ENCODE measurements at regions not wholly inside any gene's neighbourhood (a gene's known extent, or its start where the extent isn't known, plus 50 kb on each side); places are given as distances from the start of the nearest gene placed in this dataset.
A peak's percentile ranks its signal among the peaks of the same experiment; 100 is the strongest.
"Not testable (repeated sequence)": the region's sequence is repeated elsewhere in the genome, so short reads cannot be mapped to it uniquely, and the experiment has no call there.

DNA sequence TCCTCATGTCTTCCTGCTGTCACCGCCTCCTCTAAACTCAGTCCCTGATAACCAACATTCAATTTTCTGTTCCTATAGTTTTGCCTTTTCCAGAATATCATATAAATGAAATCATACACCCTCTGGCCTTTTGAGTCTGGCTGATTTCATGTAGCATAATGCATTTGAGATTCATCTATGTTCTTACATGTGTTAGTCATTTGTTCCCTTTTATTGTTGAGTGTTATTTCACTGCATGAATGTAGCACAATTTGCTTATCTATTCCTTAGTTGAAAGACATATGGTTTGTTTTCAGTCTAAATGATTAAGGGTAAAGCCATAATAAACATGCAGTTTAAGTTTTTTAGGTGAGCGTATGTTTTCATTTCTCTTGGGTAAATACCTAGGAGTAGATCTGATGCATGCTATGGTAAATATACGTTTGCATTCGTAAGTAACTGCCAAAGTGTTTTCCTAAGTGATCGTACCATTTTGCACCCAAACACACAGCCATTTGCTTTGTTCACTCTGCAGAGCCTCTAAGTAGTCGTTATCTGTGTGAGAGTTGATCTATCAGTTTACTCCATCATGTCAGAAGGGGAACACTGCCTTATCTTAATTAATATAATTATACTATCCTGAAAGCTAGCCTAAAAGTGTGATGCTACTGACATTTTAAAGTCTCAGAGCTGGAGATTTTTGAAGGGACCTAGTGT is 460.8 kb downstream of the DMAC1 start:
- DNase-seq, result no peak

DNA sequence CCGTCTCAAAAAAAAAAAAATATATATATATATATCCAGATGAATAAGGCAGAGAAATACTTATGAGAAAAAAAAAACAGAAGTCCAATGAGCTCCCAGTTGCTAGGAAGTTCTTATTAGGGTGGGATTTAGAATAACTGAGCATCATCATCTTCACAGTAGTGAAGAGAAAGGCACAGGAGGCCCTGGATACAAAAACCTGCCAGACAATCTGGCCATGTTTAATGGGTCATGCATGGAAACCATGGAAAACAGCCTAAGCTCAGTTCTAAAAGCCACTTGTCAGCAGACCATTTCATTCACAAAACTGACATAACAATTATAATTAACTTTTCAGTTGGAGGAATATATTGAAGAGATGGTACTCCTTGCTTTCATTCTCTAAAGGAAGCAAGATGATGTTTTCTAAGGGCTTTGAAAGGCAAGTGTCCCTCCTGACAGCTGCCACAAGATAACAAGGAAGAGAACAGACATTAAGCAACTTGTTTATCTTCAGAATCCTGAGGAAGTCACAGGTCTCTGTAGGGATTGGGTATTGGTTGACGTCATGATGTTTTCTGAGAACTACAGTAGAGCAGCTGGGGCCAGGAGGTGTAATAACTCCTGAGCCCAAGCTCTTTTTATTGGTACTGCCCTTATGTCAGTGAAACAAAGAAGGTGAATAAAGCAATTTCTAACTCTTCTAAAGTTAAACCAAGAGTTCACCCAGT is 463.1 kb downstream of the DMAC1 start:
- peak; percentile 60 for DNase-seq

DNA sequence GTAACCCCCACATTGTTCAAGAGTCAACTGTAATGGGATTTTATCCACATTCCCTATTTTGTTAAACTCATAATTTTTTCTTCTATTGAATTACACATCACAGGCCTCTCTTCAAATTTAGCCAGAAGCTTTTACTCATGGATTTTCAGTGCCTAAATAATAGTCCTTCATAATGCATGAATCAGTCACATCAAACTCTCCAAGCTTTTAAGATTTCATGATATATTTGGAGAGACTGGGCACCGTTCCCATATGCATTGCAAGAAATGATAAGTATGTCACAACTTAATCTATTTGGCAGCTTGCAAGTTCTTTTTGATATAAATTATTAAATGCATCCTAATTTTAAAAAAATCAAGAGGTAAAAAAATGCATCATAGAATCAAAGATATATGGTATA is 465.9 kb downstream of the DMAC1 start:
- DNase-seq, result no peak

DNA sequence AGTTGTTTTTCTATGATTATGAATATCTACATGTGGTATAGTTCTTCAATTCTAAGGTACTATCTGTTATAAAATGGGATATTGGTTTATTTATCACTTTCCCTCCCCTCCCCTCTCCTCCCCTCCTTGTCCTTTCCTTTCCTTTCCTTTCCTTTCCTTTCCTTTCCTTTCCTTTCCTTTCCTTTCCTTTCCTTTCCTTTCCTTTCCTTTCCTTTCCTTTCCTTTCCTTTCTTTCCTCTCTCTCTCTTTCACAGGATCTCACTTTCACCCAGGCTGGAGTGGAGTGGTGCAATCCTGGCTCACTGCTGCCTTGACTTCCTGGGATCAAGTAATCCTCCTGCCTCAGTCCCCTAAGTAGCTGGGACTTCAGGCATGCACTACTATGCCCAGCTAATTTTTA is 466.8 kb downstream of the DMAC1 start:
- no peak for DNase-seq

DNA sequence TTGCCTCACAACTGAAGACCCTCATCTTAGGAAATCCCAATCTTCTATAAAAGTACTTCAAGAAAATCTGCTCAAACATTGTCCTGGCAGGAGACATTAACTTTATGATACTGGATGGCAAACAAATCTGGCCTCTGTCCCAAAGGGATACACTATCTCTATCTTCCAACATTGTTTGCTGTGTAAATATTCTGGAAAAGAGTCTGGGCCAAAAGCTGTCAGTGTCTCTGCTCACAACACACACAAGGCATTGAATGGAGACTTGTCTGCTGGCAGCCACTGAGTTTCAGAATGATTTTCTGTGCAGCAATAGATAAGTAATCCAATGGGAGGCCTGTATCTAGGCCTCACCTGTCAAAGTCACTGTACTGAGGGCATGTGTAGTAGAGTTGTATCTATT is 471.1 kb downstream of the DMAC1 start:
- no peak for DNase-seq

DNA sequence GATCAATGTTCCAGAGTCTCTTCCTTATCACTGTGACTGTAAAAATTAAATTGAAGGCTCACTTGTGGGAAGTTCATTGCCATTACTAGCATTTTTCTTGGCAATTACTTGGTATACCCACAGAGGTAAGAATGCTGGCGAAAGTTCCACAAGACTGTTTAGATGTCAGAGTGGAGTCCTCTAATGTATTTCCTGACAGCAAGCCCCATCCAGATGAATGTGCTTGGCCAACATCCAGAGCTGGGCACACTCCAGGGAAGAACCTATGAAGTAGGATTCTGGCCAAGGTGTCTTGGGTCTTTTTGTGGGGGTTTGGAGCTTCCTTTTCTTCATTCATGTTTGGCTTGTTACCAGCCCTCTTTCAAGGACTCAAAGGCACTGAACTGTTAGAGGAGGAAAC is 473.6 kb downstream of the DMAC1 start:
- no peak for DNase-seq

DNA sequence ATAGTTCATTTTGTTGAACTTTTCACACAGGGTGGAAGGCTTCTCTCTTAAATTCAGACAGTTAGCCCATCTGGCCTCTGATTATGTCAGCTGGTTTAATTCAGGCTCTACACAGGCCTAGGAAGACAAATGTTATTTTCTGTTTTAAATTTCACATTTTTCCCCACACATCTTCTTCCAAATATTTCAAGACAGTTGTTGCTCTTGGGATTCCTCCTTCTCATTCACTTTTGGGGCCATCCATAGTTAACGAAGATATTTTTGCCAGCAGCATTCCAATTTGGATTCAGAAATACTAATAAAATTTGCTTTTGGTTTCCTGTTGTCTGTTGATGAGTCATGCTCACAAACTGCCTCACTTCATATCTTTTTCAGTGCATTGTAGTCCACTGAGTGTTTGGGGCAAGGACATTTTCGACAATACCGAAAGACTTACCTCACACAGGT is 475.4 kb downstream of the DMAC1 start:
- no peak for DNase-seq

DNA sequence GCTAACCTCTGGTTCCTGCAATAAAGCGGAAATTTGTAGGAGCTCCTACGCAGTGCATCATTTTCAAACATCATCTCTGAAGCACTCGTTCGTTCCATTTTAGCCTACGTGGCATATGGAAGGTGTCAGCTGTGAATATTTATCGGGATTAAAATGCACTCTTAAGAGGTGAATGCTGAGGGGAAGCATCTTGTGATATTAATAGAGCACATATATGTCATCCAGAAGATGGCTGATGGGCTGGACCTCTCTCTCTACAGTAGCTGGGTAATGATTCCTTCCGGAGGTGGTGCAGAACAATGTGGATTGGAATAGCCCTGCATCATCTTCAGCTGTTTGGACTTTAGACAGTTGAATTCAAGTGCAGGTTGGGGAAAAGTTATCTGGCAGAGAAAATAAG is 478.7 kb downstream of the DMAC1 start:
- DNase-seq, result no peak

DNA sequence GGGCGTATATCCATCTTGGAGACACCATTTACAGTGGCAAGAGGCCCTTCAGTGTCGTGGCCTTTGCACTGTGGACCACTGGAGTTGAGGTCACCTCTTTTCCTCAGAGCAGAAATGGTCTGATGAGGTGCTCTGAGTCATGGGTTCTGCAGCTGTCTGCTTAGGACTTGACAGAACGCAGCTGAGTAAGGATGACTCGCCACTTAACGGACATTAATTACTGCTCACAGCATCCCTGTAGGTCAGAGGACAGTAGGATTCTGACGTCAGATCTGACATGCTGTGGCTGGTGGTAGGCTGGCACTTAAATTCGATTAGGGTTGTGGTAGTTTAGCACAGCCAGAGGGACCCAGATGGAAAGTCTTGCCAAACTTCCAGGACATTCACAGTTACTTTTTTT is 479.4 kb downstream of the DMAC1 start:
- DNase-seq, result no peak

DNA sequence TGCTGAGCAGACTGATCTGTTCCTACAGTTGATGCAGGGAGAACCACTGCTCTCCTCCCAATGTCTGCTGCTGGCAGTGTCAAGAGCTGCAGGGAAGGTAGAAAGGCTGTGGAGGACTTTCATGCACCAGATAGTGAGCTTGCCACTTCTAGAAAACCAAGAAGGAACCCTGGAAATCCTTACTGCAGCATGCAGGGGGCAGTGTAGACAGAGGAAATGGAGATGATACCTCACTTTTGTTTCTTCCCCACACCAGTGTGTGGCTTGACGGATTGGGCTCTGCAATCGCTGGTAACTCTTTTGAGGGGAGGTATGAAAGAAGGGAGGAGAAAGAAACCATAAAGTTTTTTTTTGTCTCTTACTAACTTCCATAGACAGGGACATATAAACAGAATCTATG is 480.7 kb downstream of the DMAC1 start:
- DNase-seq, result no peak

DNA sequence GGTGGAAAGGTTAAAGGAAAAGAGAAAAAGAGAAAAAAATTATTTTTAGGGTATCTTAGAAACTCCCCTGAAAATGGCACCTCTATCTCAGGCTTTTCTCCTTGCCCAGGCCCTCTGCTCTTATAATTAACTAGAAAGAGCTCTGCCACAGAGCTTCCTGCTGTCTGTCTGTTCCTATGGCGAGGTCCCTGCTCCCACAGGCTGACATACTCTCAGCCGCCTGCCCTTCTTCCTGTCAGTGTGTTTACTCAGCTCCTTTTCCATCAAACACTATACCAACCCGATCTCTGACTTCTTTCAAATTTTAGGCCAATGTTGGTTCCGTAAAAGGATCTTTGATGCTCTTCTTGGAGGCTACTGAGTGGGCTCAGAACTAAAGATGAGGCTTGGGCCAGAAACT is 482.6 kb downstream of the DMAC1 start:
- no peak for DNase-seq

DNA sequence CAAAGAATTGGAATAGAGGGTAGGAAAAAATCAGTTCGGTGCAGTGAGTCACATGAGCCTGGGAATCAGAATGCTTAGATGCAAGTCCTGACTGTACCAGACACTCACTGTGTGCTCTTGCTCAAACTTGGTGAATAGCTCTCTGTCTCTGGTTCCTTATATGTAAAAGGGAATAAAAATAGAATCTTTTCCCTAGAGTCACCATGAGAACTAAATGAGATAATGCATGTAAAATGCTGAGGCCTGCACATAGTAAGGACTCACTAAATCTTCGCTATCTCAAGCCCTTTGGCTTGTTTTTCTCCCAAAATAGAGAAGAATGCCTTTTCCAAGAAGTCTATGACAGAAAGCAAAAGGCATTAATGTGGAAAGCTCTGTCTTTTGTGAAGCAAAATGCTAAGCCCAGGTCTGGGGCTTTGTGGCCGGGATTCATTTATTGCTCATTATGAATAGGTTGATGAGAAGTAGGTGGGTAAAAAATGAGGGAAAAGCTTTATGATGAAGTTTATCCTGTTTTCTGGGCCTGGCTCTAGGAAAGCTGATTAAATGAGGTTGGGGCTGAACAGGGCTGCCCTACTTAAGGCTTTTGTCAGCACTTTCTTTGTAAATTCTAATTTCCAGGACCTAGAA is 483.3 kb downstream of the DMAC1 start:
- DNase-seq, result no peak

DNA sequence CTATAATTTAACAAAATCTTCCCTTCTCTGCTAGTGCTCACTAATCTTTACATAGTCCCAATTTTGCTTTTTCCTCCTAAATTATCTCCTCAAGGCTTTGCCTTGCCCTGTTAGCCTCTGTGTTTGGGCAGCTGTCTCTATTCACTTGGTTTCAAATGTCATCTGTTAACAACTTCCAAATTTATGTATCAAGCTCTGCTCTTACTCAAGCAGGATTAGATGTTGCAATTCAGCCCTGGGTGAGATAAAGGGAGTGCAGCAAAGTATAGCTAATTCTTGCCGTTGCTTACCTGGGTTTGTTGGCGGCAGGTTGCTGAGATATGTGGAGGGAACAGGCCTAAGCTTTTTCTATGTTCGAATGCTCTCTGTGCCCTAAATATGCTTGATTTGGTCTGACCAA is 483.8 kb downstream of the DMAC1 start:
- no peak for DNase-seq

DNA sequence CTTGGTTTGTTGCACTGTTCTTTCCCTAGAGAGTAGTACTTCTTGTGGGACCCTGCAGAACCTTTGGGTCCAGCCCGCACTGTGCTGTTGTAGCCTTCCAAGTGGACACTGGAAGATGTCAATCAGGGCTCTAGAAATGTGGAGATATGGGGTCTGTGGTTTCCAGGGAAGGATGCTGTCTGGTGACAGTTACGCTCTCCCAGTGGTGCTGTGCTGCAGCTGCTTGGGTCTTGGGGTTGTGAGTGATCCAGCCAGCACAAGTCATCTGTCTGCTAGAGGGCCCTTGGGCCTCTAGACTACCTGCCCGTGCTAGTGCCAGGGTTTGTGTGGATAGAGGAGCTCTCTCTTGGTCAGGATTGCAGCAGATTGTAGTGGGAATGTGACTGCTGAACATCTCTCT is 484.5 kb downstream of the DMAC1 start:
- DNase-seq, result no peak

DNA sequence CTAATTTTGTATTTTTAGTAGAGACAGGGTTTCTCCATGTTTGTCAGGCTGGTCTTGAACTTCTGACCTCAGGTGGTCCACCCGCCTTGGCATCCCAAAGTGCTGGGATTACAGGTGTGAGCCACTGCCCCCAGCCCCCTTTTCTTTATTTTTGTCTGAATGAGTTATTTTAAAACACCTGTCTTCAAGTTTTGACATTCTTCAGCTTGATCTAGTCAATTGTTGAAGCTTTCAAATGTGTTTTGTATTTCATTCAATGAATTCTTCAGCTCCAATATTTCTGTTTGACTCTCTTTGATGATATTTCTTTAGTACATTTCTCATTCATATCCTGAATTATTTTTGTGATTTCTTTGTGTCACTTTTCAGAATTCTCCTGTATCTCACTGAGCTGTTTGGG is 486.2 kb downstream of the DMAC1 start:
- DNase-seq, result no peak

DNA sequence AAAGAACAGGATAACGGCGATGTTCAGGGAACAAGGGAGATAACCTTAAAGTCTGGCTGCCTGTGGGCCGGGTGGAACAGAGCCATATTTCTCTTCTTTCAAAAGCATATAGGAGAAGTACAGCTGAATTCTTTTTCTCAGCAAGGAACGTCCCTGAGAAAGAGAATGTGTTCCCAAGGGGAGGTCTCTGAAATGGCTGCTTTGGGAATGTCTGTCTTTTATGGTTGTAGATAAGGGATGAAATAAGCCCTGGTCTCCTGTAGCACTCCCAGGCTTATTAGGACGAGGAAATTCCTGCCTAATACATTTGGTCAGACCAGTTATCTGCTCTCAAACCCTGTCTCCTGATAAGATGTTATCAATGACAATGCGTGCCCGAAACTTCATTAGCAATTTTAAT is 490.5 kb downstream of the DMAC1 start:
- not testable (repeated sequence) for DNase-seq

DNA sequence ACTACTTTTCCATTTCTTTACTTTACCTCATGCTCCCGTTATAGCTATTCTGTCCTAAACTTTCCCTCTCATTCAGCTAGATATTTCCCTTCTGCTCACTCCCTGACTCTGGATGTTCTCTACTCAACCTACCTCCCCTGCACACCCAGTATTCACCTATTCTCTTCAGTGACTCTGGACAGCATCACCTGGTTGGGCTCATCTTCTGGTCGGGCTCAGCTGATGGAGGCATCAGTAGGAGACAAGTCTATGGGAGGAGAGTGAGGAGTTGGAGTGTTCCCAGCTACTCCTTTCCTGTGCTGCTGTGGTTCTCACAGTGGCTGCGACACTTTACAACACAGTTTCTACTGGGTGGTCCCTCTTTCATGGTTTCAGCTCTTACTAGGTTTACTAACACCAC is 493.9 kb downstream of the DMAC1 start:
- DNase-seq, result no peak

DNA sequence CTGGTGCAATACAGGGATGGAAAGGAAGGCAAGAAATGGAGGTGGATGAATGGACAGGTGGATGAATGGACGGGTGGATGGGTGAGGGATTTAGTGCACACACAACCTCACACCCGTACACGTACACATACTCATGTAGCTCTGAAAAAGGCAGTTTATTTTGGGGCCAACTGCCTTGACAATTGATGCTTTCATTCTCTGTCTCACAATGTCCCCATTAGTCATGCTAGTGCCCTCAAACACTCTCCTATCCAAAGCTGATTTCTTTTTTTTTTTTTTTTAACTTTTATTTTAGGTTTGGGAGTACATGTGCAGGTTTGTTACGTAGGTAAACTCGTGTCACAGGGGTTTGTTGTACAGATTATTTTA is 495.0 kb downstream of the DMAC1 start:
- DNase-seq, result no peak

DNA sequence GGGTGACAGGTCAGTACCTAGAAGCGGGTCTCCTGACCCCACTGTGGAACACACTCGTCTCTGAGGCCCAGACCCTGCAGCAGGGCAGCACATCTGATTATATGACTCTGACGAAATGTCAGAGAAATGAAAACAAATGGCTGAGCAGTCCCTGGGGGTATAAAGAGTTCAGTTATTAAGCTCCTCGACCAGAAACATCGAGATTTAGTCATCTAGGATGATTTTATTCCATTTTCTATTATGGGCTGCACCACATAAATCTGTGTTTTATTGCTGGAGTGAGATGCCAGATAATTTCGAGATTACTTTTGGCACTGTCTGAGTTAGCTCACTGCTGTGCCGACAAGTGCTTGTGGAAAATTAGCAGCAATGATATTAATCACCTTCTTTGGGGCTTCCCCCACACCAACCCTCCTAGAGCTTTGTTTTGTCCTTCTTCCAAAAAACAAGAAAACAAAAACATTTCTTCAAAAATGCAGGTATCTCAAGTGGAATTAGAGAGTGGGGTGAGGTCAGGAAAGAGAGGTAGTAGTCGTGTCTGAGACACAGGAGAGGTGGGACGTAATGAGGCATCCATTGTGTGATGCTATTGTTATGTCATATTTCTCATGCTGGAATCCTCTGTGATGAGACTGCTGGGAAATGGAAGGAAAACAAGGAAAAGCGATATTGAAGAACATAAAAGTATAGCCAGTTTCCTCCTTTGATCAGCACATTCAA is 495.5 kb downstream of the DMAC1 start:
- no peak for DNase-seq

DNA sequence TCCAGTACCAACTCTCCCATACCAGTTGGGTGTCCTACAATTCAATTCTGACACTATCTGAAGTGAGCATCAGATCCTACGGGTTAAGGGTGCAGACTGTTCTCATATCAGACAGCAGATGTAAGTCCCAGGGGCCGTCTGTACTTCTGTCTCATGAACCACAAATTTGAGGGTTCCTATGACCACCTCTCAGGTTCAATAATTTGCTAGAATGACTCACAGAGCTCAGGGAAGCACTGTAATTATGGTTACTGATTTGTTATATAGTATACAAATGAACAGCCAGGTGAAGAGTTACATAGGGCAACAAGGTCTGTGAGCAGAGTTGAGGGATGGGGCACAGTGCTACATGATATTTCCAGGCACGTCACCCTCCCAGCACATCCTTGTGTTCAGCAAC is 499.1 kb downstream of the DMAC1 start:
- DNase-seq, result no peak

DNA sequence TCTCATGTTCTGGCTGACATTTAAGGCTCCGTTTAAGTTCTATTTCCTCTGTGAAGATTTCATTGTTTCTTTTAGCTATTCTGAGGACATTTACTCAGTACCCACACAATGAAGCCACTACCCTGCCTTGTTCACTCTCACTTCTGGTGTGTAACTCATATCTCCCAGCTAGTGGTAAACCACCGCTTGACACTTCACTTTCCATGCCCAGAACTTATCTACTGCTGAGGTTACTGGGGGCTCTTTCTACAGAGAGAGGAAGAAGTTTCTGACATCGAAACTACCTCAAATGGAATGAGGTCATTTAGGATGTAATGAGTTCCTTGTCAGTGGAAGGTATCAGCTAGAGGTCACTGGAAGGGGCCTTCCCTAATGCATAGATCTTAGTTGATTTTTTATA is 501.5 kb downstream of the DMAC1 start:
- no peak for DNase-seq

DNA sequence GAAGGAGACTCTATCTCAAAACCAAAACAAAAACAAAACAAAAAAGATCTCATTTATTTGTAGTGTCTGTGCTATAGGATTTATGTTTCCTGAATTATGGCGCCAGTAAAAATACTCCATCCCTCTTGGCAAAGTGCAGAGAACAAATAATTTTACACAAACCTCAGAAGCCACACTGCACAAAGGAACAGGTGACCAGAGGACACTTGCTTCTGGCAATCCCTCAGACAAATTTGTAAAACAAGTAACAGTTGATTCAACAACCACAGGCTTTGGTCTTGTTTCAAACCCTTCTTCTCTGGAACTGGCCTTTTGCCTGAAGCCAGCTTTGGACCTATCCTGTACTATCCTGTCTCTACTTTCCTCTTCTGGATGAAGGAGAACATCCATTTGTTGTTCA is 502.1 kb downstream of the DMAC1 start:
- DNase-seq, result no peak

DNA sequence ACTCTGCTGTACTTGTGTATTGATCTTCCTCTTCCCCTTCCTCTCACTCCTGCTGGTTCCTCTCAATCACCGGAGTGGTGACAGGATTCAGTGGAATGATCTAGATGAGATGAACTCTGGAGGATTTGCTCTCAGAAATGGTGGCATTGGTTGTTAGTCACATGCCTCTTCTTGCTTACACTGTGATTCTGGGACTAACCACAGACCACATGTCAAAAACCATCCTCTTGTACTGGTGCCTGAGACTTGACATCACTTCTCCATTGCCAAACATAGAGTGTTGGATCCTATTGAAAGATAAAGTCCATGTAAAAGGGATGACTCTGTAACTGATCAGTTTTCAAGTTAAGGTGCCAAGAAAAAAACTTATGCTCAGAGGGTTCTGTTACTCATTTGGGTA is 506.5 kb downstream of the DMAC1 start:
- DNase-seq, result no peak

DNA sequence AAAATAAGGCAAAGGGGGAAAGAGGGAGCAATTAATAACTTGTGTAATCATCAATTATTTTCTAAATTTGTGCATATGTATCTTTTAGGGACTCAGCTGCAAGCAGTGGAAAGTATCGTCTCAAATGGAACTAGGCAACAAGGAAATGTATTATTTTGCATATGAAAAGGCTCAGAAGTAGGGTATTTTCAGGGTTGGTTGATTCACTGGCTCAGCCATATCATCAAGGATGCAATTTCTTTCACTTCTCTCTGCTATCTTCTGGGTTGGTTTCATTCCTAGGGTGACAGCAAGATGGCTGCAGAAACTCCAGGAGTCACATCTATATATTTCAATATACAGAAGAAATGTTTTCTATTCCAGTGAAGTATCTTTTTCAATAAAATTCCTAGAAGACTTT is 509.8 kb downstream of the DMAC1 start:
- no peak for DNase-seq
